WERI-Rb-1 (cell line): ENCODE measurements at regions not wholly inside any gene's neighbourhood (a gene's known extent, or its start where the extent isn't known, plus 50 kb on each side); places are given as distances from the start of the nearest gene placed in this dataset.
A peak's percentile ranks its signal among the peaks of the same experiment; 100 is the strongest.

ENCODE experiments used
- DNase-seq: peaks from one replicate; pipeline ENCODE4 v3.0.0-alpha.2; 2020
- H3K27ac ChIP-seq: fragments of 250-450 bp; sonication (Bioruptor Pico); 2 replicates; pipeline ENCODE4 v1.5.1; 2020; ENCODE audit warnings: mild to moderate bottlenecking, moderate library complexity
- H3K27me3 ChIP-seq: fragments of 250-450 bp; sonication (Bioruptor Pico); 2 replicates; pipeline ENCODE4 v1.5.1; 2021; ENCODE audit warnings: mild to moderate bottlenecking, low read depth, moderate library complexity; ENCODE audit not compliant: insufficient read depth, severe bottlenecking
- H3K36me3 ChIP-seq: fragments of 250-450 bp; sonication (Bioruptor Pico); 2 replicates; pipeline ENCODE4 v1.5.1; 2020; ENCODE audit warnings: mild to moderate bottlenecking, moderate library complexity
- H3K4me3 ChIP-seq: 2 replicates; pipeline ENCODE4 v1.5.1; 2011; ENCODE audit warnings: low read depth, mild to moderate bottlenecking, control low read depth, low read length
- H3K9me3 ChIP-seq: fragments of 250-450 bp; sonication (Bioruptor Pico); 2 replicates; pipeline ENCODE4 v1.5.1; 2021; ENCODE audit warnings: mild to moderate bottlenecking, moderate library complexity; ENCODE audit not compliant: severe bottlenecking
- TF ChIP-seq, protein P1 (sequence below): IDR thresholded peaks from 2 replicates; pipeline ENCODE4 v1.5.1; 2011; ENCODE audit warnings: low read depth, mild to moderate bottlenecking, control low read depth, inconsistent platforms, low read length

DNA sequence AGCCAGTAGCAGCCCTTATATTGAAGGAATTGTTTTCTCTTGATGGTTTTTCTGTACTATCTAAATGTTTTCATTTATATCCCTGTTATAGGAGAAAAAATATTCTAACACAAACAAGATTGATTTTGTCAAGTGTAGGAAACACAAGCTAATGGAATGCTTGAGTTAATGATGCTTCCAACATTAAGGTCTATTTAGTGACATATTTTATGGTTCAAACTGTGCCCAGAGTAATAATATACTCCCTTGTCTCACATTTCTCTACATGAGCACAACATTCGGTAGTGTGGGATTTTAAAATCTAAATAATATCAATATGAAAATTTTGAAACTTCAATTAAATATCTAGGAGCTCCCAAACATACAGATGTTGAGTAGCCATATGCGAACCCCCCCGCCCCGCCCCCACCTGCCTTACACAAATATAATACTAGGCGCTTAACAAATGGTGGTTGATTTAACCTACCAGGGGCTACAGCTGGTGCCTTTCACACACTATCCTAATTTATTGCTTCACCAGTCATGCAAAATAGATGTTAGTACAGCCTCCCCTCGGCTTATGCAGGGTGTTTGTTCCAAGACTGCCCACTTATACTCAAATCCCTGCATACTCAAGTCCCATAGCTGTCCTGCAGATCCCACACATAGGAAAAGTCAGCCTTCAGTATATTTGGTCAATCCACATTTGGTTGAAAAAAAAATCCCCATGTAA is 124.1 kb upstream of the ACO1 start:
- Histone ChIP-seq H3K4me3 (no peak overlapping the region), H3K9me3 (no peaks in the 10 kb centered on the region), H3K36me3 (no peaks in the 10 kb centered on the region), H3K27me3 (peaks cover 6% of the 10 kb centered on the region), H3K27ac (no peak overlapping the region)
- TF ChIP-seq, protein P1, sequence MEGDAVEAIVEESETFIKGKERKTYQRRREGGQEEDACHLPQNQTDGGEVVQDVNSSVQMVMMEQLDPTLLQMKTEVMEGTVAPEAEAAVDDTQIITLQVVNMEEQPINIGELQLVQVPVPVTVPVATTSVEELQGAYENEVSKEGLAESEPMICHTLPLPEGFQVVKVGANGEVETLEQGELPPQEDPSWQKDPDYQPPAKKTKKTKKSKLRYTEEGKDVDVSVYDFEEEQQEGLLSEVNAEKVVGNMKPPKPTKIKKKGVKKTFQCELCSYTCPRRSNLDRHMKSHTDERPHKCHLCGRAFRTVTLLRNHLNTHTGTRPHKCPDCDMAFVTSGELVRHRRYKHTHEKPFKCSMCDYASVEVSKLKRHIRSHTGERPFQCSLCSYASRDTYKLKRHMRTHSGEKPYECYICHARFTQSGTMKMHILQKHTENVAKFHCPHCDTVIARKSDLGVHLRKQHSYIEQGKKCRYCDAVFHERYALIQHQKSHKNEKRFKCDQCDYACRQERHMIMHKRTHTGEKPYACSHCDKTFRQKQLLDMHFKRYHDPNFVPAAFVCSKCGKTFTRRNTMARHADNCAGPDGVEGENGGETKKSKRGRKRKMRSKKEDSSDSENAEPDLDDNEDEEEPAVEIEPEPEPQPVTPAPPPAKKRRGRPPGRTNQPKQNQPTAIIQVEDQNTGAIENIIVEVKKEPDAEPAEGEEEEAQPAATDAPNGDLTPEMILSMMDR = no peak
- no peak for DNase-seq

DNA sequence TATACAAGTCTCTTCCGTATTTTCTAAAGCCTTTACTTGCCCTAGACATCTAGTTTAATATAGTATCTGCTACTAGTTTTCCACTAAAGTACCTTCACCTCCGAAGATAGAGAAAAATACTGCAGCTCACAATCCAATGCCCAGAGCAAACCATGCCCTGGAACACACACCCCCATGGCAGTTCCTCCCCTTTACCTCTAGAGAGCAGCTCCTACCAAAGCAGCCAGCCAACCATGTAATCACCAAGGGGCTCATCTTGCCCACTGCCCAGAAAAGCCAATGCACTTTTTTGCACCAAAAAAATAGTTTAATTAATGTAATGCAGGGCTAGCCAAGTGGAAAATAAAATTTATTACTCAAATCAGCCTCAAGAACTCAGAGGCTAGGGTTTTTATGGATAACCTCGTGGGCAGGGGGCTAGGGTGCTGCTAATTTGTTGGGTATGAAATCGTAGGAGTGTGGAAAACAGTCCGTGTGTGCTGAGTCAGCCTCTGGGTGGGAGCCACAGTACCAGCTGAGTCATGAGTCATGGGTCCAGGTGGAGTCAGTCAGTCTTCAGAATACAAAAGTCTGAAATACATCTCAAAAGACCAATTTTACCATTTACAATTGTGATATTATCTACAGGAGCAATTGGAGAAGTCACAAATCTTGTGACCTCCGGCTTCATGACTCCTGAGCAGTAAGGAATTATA is 120.1 kb upstream of the ACO1 start:
- Histone ChIP-seq H3K27me3 (peaks cover 5% of the 10 kb centered on the region), H3K36me3 (no peaks in the 10 kb centered on the region), H3K9me3 (no peaks in the 10 kb centered on the region), H3K27ac (no peak overlapping the region), H3K4me3 (no peak overlapping the region)
- TF ChIP-seq, protein P1 = peak; percentile 58
- DNase-seq = peak; percentile 24

DNA sequence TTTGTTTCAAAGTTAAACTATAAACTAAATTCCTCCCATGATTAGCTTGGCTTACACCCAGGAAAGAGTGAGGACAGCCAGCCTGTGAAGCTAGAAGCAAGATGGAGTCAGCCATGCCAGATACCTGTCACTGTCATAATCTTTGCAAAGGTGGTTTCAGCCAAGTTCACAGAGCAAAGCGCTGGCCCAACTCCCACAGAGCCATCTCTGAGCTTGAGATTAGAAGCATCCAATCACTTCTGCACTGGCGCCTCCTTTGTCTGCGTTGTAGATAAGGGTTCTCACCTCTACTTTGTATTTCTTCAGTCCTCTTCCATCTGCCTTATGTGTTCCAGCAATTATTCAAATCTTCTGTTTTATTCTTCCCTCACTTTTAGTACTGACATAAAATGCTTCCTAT is 119.4 kb upstream of the ACO1 start:
- Histone ChIP-seq H3K27ac (no peak overlapping the region), H3K27me3 (no peaks in the 10 kb centered on the region), H3K9me3 (no peaks in the 10 kb centered on the region), H3K36me3 (no peaks in the 10 kb centered on the region), H3K4me3 (no peak overlapping the region)
- TF ChIP-seq, protein P1 = no peak
- DNase-seq = no peak

DNA sequence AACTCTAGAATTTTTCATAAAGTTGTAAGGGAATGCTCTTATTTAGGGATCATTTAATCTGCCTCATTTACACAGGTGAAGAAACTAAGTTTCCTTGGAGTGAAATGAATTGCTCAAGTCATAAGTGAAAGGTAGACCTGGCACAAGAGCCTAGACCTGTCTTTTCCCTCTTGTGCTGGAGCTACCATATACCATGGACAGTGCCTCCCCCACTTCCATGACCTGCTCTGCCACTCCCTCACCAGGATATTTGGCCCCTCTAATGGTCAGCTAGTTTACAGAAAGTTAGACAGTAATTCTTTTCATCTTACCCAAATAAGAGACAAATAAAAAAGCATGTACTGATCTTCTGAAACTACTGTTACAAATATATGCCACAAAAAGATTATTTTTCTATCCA is 105.5 kb upstream of the ACO1 start:
- no peak overlapping the region for H3K4me3 ChIP-seq

DNA sequence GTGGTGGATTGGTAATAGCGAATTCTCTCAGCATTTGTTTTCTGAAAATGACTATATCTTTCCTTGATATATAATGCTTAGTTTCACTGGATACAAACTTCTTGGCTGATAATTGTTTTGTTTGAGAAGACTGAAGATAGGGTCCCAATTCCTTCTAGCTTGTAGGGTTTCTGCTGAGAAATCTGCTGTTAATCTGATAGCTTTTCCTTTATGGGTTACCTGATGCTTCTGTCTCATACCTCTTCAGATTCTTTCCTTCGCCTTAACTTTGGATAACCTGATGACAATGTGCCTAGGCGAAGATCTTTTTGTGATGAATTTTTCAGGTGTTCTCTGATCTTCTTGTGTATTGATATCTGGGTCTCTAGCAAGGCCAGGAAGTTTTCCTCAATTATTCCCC is 94.7 kb upstream of the ACO1 start:
- Histone ChIP-seq H3K4me3 (no peak overlapping the region), H3K9me3 (no peaks in the 10 kb centered on the region), H3K27me3 (peaks cover 2% of the 10 kb centered on the region), H3K36me3 (no peaks in the 10 kb centered on the region), H3K27ac (no peak overlapping the region)
- DNase-seq = no peak
- TF ChIP-seq, protein P1 = no peak

More for the DNA sequence above, 105.5 kb upstream of the ACO1 start:
- Histone ChIP-seq H3K36me3 (no peaks in the 10 kb centered on the region), H3K9me3 (no peaks in the 10 kb centered on the region), H3K27me3 (peaks cover 10% of the 10 kb centered on the region), H3K27ac (no peak overlapping the region)
- no peak for DNase-seq
- TF ChIP-seq, protein P1 = no peak

DNA sequence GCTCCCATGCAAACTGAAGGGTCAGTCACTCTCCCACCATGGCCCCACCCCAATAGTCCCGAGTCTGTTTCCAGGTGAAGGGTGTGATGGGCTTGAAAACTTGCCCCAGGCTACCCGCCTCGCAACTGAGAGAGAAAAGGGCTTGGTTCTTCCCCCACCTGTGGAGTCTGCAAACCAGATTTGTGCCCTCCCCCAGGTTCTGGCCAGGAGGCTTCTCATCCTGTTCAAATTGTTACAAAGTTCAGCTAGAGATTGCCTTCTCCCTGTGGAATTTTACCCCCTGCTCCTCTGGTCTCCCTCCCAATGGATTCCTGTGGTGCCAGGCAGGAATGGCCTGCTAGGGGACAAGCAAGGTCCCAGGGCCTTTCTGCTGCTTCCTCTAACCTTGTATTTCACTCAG is 93.1 kb upstream of the ACO1 start:
- H3K27me3 ChIP-seq = peaks cover 2% of the 10 kb centered on the region
- no peaks in the 10 kb centered on the region for H3K36me3 ChIP-seq
- no peaks in the 10 kb centered on the region for H3K9me3 ChIP-seq
- TF ChIP-seq, protein P1 = no peak
- no peak overlapping the region for H3K4me3 ChIP-seq
- DNase-seq = no peak
- H3K27ac ChIP-seq = no peak overlapping the region
